HG02885 (cell line): ENCODE measurements at regions not wholly inside any gene's neighbourhood (a gene's known extent, or its start where the extent isn't known, plus 50 kb on each side); places are given as distances from the start of the nearest gene placed in this dataset.

Experiments
- ATAC-seq: cut with Tn5 transposase; IDR thresholded peaks from one replicate; pipeline ENCODE4 v1.9.1; 2021; ENCODE audit warnings: mild to moderate bottlenecking; ENCODE audit not compliant: unreplicated experiment, poor library complexity

DNA sequence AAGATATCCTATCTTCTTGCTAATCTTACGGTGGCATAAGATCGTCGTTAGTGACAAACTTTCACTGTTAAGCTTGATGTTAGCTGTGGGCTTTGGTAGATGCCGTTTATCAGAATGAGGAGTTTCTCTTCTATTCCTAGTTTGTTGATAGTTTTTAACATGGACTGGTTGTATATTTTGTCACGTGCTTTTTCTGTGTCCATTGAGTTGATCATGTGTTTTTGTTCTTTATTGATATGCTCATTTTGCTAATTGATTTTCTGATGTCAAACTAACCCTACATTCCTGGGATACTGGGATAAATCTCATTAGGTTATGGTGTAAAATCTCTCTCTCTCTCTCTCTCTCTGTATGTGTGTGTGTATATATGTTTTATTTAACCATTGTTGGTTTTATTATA is 545.1 kb downstream of the AACS start:
- no peak for ATAC-seq

DNA sequence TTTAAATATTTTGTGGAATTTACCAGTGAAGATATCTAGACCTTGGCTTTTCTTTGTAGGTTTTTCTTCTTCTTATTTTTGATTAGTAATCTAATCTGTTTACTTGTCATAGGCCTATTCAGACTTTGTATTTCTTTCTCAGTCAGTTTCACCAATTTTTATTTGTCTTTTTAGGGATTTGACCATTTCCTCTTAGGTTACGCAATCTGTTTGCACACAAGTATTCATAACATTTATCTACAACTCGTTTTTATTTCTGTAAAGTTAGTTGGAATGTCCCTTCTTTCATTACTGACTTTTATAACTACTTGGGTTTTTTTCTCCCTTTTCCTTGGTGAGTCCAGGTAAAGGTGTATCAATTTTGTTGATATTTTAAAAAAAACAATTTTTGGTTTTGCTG is 545.7 kb downstream of the AACS start:
- no peak for ATAC-seq

DNA sequence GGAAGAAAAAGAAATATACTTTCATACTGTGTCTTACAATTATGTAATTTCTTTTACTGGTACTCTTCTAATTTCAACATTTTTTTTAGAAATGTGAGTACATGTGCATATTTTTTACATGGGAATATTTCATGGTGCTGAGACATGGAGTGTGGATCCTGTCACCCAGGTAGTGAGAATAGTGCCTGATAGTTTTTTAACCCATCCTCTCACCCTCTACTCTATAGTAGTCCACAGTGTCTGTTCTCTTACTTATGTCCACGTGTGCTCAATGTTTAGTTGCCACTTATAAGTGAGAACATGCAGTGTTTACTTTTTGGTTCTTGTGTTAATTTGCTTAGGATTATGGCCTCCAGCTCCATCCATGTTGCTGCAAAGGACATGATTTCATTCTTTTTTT is 548.8 kb downstream of the AACS start:
- no peak for ATAC-seq

GRCh38 chr12:125619723-125620122 is 554.5 kb downstream of the AACS start:
- no peak for ATAC-seq

DNA sequence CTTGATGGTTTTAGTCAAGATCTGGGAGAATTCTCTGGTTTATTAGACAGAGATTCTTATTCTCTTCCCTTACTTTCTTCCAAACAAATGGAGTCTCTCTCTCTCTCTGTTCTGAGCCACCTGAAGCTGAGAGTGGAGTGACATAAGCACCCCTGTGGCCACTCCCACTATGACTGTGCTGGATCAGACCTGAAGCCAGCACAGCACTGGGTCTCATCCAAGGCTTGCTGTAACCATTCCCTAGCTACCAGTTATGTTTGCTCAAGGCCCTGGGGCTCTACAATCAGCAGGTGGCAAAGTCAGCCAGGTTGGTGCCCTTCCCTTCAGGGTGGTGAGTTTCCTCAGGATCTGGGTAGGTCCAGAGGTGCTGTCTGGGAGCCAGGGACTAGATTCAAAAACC is 568.5 kb downstream of the AACS start:
- ATAC-seq: no peak

GRCh38 chr12:125634813-125635212 is 569.6 kb downstream of the AACS start:
- ATAC-seq: no peak

DNA sequence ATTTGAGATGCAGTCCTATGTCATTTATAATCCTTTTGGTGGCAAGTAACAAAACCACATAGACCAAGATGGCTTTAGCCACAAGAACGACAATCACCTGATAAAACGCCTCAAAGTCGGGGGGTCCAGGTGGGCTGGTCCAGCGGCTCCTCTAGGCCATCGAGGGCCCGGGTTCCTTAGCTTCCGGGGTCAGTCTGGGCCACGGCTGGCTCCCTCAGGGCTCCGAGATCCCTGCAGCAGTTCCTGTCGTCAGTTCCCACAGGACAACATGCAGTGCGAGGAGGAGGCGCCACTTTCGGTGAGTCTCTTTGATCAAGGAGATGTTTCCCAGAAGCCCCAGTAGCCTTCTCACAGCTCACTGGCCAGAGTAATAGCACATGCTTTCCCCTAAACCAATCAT is 574.6 kb downstream of the AACS start:
- no peak for ATAC-seq

DNA sequence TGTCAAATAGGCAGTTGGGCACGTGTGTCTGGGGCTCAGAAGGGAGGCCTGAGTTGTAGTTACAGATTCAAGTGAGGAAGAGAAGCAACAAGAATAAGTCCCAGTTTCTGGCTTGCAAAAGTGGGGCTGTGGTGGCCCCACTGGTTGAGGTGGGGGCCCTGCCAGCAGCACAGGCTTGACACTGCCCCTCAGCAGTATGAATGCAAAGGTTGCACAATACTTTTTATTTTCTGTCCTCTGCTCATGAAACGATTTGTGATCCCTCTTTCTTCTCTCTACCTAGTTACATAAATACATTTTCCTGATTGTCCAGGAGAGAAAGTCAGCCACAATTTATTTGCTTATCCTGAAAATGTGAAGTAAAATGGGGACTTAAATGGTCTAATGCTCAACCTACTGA is 577.8 kb downstream of the AACS start:
- no peak for ATAC-seq

- ATAC-seq: no peak
Measured at GRCh38 chr12:125645724-125646123, 580.5 kb downstream of the AACS start.

DNA sequence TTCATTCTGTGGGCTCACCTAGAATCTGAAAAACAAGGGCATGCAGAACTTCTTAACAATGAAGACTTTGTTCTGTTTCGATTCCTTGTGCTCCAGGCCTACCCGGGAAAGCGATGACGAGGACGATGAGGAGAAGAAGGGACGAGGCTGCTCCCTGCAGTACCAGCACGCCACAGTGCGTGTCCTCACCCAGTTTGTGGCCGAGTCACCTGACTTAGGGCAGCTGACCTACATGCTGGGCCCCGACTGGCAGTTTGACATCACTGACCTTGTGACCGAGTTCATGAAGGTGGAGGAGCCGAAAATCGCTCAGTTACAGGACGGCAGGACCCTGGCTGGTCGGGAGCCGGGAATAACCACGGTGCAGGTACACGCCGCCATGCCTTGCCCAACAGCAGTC is 585.4 kb downstream of the AACS start:
- no peak for ATAC-seq

GRCh38 chr12:125651625-125652024 is 586.4 kb downstream of the AACS start:
- no peak for ATAC-seq

GRCh38 chr12:125652681-125653080 is 587.4 kb downstream of the AACS start:
- no peak for ATAC-seq

- no peak for ATAC-seq
Measured at GRCh38 chr12:125657681-125658080, 592.4 kb downstream of the AACS start.

DNA sequence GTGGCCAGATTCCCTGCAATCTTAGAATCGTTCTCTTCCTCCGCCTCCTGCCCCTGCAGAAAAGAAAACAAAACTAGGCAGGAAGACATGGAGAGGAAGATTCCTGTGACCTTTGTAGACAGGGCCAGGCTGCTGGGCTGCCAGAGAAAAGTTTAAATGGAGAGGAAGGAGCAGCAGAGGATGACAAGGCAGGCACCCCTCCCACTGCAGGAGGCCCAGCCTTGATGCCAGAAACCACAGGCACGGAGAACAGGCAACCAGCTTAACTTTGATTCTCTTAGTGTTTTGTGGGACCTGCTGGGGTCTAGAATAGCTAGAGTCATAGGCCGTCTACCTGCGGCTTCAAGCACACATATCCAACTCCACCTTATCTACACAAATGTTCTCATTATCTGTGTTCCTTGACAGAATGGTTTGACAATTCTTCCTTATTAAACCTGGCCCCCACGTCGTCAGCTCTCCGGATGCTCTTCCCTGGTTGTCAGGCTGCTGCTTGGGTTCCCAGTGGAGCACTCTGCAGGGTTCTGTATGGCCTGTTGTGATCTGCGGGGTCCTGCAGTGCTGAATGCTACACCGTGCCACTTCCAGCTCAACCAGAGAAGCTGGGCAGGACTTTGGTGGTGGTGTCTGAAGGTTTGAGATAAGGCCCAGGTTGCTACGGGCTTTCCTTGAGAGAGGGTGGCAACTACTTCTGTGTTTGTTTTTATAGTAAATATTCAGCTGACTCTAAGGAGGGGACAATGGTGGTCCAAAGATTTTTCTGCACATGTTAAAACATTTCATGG is 609.5 kb downstream of the AACS start:
- no peak for ATAC-seq

DNA sequence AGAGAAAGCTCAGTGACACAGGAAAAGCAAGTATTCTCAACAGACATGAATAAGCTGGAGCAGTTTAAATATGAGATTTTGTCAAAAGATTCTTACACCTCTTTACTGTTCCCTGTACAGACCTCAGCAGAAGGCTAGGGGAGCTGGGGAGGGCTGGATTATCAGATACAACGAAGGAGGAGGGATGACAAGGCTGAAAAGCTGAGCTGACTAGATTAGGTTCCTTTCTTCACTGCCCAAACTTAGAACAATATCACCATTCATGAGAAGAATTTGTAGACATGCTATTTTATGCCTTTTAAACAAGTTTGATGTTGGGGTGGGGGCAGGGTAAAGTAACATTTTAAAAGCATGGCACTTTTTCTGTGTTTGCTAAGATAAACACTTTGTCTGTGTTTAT is 611.1 kb downstream of the AACS start:
- ATAC-seq: no peak

GRCh38 chr12:125677829-125678228 is 612.6 kb downstream of the AACS start:
- no peak for ATAC-seq

DNA sequence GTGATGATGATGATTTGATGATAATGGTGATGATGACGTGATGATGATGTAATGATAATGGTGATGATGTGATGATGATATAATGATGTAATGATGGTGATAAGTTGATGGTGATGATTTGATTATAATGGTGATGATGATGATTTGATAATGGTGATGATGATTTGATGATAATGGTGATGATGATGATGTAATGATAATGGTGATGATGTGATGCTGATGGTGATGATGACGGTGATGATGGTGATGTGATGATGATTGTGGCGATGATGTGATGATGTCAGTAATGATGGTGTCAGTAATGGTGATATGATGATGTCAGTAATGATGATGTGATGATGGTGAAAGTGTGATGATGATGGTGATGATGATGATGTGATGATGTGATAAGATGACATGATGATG is 613.4 kb downstream of the AACS start:
- no peak for ATAC-seq

DNA sequence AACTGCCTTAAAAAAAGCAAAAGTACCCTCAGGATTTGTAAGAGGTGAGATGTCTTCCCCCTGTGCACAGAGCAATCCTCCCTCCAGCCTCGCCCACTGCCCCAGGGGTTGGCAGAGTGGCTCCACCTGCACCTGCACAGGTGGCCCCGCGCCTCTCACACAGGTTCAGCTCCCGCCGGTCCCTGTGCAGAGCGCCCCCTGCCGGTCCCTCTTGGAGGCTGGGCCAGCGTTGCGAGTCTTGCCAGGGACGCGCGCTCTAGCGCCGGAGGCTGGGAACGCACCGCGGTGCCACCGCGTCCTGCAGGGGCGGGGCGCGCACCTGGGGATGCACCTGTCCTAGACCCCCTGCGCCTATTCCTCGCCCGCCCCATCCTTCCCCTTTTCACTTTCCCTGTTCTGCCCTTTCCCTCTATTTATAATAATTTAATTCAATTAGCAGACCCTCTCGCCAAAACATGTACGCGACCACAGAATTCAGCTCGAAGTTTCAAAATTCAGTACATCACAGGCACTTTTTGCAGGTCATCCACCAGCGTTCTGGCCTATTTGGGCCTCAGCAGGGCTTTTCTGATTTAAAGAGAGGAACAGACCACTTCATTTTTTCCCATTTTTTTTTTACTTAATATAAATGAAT is 618.6 kb downstream of the AACS start:
- peak; percentile 84 for ATAC-seq

GRCh38 chr12:125684968-125685790 is 619.9 kb downstream of the AACS start:
- ATAC-seq: no peak

- no peak for ATAC-seq
Measured at GRCh38 chr12:125685915-125686314, 620.7 kb downstream of the AACS start.

DNA sequence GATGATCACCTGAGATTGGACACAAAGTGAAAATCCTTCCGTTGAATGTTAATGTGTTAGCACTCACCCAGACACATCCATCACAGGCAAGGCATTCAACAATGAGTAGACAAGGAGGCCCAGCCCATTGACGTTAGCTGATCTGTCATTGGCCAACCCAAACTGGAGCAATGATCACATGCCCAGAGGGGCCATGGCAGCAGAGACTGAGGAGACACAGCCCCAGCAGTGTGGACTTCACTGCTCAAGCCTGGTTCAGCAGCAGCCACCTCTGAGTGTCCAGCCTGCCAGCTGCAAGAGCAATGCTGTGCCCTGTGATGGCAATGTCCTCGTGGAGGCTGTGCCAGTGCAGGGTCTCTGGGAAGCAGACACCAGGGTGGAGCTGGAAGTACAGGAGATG is 622.2 kb downstream of the AACS start:
- ATAC-seq: no peak
